ENCODE measurements at regions not wholly inside any gene's neighbourhood (a gene's known extent, or its start where the extent isn't known, plus 50 kb on each side); places are given as distances from the start of the nearest gene placed in this dataset.

GRCh38 chr9:89739916-89740315, 135.1 kb downstream of the GADD45G start:
- no peak for TF ChIP-seq CTCF (IDR thresholded peaks at IDR 0.05; ENCODE audit: control insufficient read depth, insufficient read depth, low read depth, low read length, missing control alignments)
- no peak overlapping the region for H3K4me3 ChIP-seq (ENCODE audit: control insufficient read depth, low read depth, low read length)
- no peak for DNase-seq (ENCODE audit: low read depth)

DNA sequence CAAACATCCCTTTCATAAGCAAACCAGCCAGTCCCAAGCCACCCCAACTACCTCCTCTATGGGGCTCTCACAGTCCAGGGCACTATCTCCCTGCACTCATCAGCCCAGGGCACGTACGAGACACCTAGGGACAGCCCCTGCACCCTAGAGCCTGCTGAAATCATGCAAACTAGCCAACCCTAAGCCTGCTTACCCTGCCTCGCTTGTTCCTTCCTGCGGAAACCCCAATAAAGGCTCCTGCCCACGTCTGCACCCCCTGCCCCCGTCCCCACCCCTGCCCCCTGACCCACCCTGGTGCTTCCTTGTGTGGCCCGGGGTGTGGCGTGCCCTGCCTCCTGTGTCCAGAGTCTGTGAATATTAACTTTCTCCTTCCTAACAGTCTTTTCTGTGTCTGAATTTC, 135.9 kb downstream of the GADD45G start:
- no peak for TF ChIP-seq CTCF (IDR thresholded peaks at IDR 0.05; ENCODE audit: control insufficient read depth, insufficient read depth, low read depth, low read length, missing control alignments)
- no peak overlapping the region for H3K4me3 ChIP-seq (ENCODE audit: control insufficient read depth, low read depth, low read length)
- no peak for DNase-seq (ENCODE audit: low read depth)

GRCh38 chr9:89742660-89743059, 137.8 kb downstream of the GADD45G start:
- no peak for DNase-seq (ENCODE audit: low read depth)
- no peak overlapping the region for H3K4me3 ChIP-seq (ENCODE audit: control insufficient read depth, low read depth, low read length)
- no peak for TF ChIP-seq CTCF (IDR thresholded peaks at IDR 0.05; ENCODE audit: control insufficient read depth, insufficient read depth, low read depth, low read length, missing control alignments)

- no peak for DNase-seq (ENCODE audit: low read depth)
- no peak for TF ChIP-seq CTCF (IDR thresholded peaks at IDR 0.05; ENCODE audit: control insufficient read depth, insufficient read depth, low read depth, low read length, missing control alignments)
- no peak overlapping the region for H3K4me3 ChIP-seq (ENCODE audit: control insufficient read depth, low read depth, low read length)
Measured at GRCh38 chr9:89743216-89743572, 138.4 kb downstream of the GADD45G start.

DNA sequence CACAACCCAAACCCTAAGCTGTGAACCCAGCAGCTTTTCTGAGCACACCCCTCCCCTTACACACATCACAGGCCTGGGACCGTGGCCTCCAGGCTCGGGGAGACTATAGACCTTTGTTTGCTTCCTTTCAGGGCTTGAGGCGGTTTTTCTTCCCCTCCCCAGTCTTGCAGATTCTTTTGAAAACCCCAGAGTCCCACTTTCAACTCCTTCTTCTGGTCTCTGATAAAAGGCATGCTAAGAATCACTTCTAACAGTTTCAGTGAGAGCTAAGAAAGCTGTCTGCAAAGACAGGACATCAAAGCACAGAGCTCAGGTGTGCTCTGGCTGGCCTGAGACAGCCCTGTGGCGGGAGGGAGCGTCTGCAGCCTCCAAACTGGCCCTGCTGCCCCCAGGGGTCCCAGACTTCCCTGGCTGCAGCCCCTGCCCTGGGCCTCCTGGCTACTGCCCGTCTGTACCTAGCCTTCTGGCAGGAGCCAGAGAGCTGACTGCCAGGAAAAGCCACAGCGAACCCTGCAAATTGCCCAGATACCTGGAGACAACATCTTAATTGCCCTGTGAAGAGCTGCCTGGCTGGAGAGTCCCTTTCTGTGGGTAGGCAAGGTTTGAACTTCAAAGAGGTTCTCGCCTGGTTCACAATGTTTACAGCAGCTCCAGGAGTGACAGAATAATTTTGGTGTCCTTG, 138.9 kb downstream of the GADD45G start:
- DNase-seq (ENCODE audit: low read depth), result no peak
- TF ChIP-seq CTCF (IDR thresholded peaks at IDR 0.05; ENCODE audit: control insufficient read depth, insufficient read depth, low read depth, low read length, missing control alignments), result no peak
- no peak overlapping the region for H3K4me3 ChIP-seq (ENCODE audit: control insufficient read depth, low read depth, low read length)

GRCh38 chr9:89744255-89744648, 139.4 kb downstream of the GADD45G start:
- no peak overlapping the region for H3K4me3 ChIP-seq (ENCODE audit: control insufficient read depth, low read depth, low read length)
- DNase-seq (ENCODE audit: low read depth), result no peak
- no peak for TF ChIP-seq CTCF (IDR thresholded peaks at IDR 0.05; ENCODE audit: control insufficient read depth, insufficient read depth, low read depth, low read length, missing control alignments)

DNA sequence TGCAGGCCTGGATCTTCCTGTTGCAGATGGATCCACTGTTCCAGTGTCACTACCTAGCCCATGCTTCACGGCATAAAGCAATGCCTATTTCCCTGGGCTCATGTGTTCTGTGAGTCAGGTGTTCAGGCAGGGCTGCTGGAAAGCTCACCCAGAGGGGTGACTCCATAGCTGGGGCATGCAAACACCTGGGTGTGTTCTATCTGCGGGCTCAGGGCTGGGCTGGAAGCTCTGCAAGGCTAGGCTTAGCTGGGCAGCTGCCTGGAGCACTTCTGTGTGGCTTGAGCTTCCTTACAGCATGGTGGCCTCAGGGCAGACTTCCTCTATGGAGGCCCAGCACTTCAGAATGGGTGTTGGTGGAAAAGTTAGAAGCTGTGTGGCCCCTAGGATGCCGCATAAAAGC, 139.9 kb downstream of the GADD45G start:
- no peak for DNase-seq (ENCODE audit: low read depth)
- TF ChIP-seq CTCF (IDR thresholded peaks at IDR 0.05; ENCODE audit: control insufficient read depth, insufficient read depth, low read depth, low read length, missing control alignments), result no peak
- H3K4me3 ChIP-seq (ENCODE audit: control insufficient read depth, low read depth, low read length), result no peak overlapping the region
